HEK293T (cell line): ENCODE measurements at regions not wholly inside any gene's neighbourhood (a gene's known extent, or its start where the extent isn't known, plus 50 kb on each side); places are given as distances from the start of the nearest gene placed in this dataset.

Experiments
- BHLHE40 ChIP-seq: fragments of 450-650 bp; IDR thresholded peaks from 2 replicates; pipeline ENCODE4 v1.6.1; 2016; ENCODE audit warnings: mild to moderate bottlenecking, moderate library complexity, borderline replicate concordance
- LEF1 ChIP-seq: fragments of 450-650 bp; IDR thresholded peaks from 2 replicates; pipeline ENCODE4 v1.6.1; 2017; ENCODE audit warnings: mild to moderate bottlenecking, borderline replicate concordance
- SP1 ChIP-seq: fragments of 450-650 bp; IDR thresholded peaks from 2 replicates; pipeline ENCODE4 v1.6.1; 2017
- SUZ12 ChIP-seq: fragments of 450-650 bp; IDR thresholded peaks from 2 replicates; pipeline ENCODE4 v1.6.1; 2016; ENCODE audit warnings: mild to moderate bottlenecking

- no peak for TF ChIP-seq LEF1
- no peak for TF ChIP-seq SUZ12
- TF ChIP-seq BHLHE40: no peak
- TF ChIP-seq SP1: no peak
Measured at GRCh38 chr3:31371484-31372177, 161.1 kb upstream of the STT3B start.
